GM12875 (cell line): ENCODE measurements at regions not wholly inside any gene's neighbourhood (a gene's known extent, or its start where the extent isn't known, plus 50 kb on each side); places are given as distances from the start of the nearest gene placed in this dataset.
"Not testable (repeated sequence)": the region's sequence is repeated elsewhere in the genome, so short reads cannot be mapped to it uniquely, and the experiment has no call there.

Experiments
- H3K4me3 ChIP-seq: one replicate; pipeline ENCODE4 v1.5.1; 2011; ENCODE audit warnings: low read depth, low read length, control low read depth
- TF ChIP-seq, protein P1 (sequence below): IDR thresholded peaks from 2 replicates; pipeline ENCODE4 v1.5.1; 2011; ENCODE audit warnings: low read depth, mild to moderate bottlenecking, control low read depth, inconsistent platforms, low read length, moderate library complexity, borderline replicate concordance; ENCODE audit not compliant: insufficient read depth

DNA sequence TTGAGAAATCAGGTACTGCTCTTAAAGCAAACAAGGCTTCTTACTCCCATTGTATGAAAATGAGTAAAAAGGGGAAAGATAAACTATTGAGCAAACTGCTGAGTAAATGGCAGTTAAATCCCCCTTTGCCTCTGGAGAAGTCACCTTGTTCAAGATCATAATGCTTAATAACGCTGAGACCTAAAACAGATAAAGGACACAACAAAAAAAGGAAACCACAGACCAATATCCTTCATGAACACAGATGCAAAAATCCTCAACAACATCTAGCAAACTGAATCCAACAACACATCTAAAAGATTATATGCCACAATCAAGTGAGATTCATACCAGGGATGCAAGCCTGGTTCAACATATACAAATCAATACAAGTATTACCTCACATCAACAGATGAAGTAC, 109.0 kb upstream of the MDM1 start:
- no peak overlapping the region for H3K4me3 ChIP-seq
- TF ChIP-seq, protein P1, sequence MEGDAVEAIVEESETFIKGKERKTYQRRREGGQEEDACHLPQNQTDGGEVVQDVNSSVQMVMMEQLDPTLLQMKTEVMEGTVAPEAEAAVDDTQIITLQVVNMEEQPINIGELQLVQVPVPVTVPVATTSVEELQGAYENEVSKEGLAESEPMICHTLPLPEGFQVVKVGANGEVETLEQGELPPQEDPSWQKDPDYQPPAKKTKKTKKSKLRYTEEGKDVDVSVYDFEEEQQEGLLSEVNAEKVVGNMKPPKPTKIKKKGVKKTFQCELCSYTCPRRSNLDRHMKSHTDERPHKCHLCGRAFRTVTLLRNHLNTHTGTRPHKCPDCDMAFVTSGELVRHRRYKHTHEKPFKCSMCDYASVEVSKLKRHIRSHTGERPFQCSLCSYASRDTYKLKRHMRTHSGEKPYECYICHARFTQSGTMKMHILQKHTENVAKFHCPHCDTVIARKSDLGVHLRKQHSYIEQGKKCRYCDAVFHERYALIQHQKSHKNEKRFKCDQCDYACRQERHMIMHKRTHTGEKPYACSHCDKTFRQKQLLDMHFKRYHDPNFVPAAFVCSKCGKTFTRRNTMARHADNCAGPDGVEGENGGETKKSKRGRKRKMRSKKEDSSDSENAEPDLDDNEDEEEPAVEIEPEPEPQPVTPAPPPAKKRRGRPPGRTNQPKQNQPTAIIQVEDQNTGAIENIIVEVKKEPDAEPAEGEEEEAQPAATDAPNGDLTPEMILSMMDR, result no peak

DNA sequence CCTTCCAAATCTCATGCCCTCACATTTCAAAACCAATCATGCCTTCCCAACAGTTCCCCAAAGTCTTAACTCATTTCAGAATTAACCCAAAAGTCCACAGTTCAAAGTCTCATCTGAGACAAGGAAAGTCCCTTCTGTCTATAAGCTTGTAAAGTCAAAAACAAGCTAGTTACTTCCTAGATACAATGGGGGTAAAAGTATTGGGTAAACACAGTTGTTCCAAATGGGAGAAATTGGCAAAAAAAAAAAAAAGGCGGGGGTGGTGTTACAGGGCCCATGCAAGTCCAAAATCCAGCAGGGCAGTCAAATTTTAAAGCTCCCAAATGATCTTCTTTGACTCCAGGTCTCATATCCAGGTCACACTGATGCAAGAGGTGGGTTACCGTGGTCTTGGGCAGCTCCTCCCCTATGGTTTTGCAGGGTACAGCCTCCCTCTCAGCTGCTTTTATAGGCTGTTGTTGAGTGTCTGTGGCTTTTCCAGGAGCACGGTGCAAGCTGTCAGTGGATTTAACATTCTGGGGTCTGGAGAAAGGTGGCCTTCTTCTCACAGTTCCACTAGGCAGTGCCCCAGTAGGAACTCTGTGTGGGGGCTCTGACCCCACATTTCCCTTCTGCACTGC, 110.3 kb upstream of the MDM1 start:
- not testable (repeated sequence) for H3K4me3 ChIP-seq

DNA sequence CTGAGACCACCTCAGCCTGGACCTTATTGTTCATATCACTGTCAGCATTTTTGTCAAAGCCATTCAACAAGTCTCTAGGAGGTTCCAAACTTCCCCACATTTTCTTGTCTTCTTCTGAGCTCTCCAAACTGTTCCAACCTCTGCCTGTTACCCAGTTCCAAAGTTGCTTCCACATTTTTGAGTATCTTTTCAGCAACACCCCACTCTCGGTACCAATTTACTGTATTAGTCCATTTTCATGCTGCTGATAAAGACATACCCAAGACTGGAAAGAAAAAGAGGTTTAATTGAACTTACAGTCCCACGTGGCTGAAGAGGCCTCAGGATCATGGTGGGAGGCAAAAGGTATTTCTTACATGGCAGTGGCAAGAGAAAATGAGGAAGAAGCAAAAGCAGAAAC, 111.5 kb upstream of the MDM1 start:
- H3K4me3 ChIP-seq, result not testable (repeated sequence)

DNA sequence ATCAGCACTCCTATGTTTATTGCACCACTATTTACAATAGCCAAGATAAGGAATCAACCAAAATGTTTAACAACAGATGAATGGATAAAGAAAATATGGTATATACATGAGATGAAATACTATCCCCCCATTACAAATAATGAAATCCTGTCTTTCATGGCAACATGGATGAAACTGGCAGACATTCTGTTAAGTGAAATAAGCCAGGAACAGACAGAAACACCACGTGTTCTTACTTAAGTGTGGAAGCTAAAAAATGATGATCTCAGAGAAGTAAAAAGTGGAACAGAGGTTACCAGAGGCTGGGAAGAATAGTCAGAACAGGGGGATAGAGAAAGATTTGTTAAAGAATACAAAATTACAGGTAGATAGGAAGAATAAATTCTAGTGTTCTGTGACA, 113.7 kb upstream of the MDM1 start:
- TF ChIP-seq, protein P1, result no peak

DNA sequence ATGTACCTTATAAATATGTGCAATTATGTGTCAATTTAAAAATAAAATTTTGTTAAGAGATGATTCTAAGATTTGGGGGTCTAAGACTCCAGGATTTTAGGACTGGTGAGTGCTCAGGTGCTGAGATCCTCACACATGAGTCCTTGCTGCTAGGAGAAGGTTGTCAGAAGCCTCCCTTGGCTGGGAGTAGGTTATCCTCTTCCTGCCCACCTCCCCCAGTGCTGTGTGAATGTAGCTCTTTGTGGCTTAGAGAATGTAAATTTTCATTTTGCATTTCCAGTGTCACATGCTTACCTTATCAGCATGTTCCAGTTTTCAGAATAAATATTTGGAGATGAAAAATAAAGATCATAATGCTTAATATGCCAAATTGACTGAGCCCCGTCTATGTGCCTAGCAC, 114.2 kb upstream of the MDM1 start:
- TF ChIP-seq, protein P1, result no peak
- H3K4me3 ChIP-seq, result no peak overlapping the region

More for the DNA sequence above, 113.7 kb upstream of the MDM1 start:
- no peak overlapping the region for H3K4me3 ChIP-seq

DNA sequence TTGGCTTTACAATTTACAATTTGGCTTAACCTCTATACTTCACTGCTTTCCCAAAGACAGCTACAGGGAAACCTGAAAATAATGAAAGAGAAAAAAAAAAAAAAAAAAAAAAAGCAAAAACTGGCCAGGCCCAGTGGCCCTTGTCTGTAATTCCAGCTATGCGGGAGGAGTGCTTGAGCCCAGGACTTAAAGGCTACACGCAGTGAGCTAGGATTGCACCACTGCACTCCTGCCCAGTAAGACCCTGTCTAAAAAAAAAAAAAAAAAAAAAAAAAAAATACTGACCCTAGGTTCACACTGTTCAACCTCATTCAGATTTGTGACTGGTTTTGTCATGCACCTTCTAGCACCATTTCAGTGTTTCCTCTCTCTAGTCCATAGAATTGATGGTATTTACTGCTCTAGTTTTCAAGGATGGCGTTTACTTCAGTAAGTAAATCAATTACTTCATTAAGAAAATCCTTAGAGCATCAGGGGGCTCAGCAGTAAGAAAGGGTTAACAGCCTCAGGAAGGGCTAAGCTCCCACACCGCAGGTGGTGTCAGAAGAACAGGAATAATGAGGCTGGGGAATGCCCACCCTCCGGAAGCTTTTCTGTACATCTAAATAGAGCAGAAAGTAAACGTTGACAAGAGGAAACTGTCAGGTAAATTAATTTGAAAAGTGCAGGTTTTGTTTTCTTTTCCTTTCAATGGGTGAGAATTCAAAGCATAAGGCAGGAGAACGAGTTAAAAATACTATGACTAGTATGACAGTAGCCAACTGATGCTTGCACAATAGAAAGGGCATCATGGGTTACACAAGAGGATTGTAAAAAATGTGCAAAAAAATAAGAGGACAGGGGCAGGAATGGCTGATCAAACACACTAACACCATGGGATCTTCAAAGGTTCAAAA, 115.0 kb upstream of the MDM1 start:
- TF ChIP-seq, protein P1, result no peak

DNA sequence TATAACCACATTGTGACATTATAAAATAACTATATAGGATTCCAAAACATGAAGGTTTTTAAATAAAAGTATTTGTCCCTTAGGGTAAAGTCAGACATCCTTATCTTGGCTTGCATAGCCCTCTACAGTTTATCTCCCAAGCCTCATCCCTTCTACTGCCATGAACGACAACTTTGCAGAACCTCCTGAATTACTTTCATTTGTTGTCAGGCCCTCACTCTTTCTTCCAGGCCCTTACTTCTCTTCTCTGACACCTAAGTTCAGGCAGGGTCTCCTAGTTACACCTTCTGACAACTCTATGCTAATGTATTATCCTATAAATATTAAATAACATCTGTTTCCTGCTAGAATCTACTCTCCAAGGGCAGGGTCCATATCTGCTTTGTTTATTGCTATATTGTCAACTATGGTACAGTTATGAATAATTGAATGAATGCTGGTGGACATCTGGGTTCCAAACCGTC, 115.7 kb upstream of the MDM1 start:
- no peak overlapping the region for H3K4me3 ChIP-seq
- TF ChIP-seq, protein P1, result no peak

More for the DNA sequence above, 115.0 kb upstream of the MDM1 start:
- no peak overlapping the region for H3K4me3 ChIP-seq

DNA sequence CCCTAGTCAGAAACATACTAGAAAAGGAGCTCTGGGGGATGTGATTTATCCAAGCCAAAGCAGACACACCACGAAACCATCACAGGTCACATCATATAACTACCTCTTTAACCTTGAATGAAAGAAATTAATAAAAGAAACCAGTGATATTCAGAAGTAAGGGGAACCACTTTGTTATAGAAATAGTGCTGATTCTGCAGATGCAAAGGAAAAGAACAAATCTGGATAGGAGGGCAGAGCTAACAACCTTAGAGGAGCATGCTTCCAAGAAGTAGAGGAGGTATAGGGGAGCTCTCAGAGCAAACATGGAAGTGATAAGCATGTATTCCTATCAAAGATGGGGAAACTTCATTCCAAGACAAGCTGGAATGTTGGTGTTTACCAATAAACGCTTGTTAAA, 117.0 kb upstream of the MDM1 start:
- TF ChIP-seq, protein P1, result no peak
- H3K4me3 ChIP-seq, result no peak overlapping the region
